OCI-LY1 (cell line): ENCODE measurements at regions not wholly inside any gene's neighbourhood (a gene's known extent, or its start where the extent isn't known, plus 50 kb on each side); places are given as distances from the start of the nearest gene placed in this dataset.

ENCODE experiments used
- H2AFZ ChIP-seq: fragments of 200-600 bp; sonication (generic), shearing (Covaris generic); 2 replicates; pipeline ENCODE4 v1.6.0; 2014; ENCODE audit warnings: antibody characterized with exemption, mild to moderate bottlenecking, low read length
- H3F3A ChIP-seq: fragments of 200-600 bp; sonication (generic), shearing (Covaris generic); 2 replicates; pipeline ENCODE4 v1.6.0; 2014; ENCODE audit warnings: mild to moderate bottlenecking, antibody characterized with exemption, low read length, moderate library complexity; ENCODE audit not compliant: insufficient read depth
- H3K27ac ChIP-seq: fragments of 200-600 bp; sonication (generic); 2 replicates; pipeline ENCODE4 v1.5.1; 2014; ENCODE audit warnings: low read length, mixed run types, mild to moderate bottlenecking, low read depth; ENCODE audit not compliant: poor library complexity, severe bottlenecking
- H3K27me3 ChIP-seq: fragments of 200-600 bp; sonication (generic); 2 replicates; pipeline ENCODE4 v1.6.0; 2014; ENCODE audit warnings: antibody characterized with exemption, mild to moderate bottlenecking, low read length, moderate library complexity; ENCODE audit not compliant: insufficient read depth
- H3K36me3 ChIP-seq: fragments of 200-600 bp; sonication (generic); 2 replicates; pipeline ENCODE4 v1.6.1; 2014; ENCODE audit warnings: mild to moderate bottlenecking, antibody characterized with exemption, low read length, moderate library complexity, mixed read lengths; ENCODE audit not compliant: insufficient read depth
- H3K4me1 ChIP-seq: fragments of 200-600 bp; sonication (generic); 2 replicates; pipeline ENCODE4 v1.5.1; 2014; ENCODE audit warnings: mild to moderate bottlenecking, low read length, moderate library complexity; ENCODE audit not compliant: insufficient read depth, severe bottlenecking
- H3K4me2 ChIP-seq: fragments of 200-600 bp; sonication (generic), shearing (Covaris generic); 2 replicates; pipeline ENCODE4 v1.6.1; 2014; ENCODE audit warnings: low read length
- H3K4me3 ChIP-seq: fragments of 200-600 bp; sonication (generic); 2 replicates; pipeline ENCODE4 v1.5.1; 2014; ENCODE audit warnings: low read length, low read depth, mild to moderate bottlenecking, mixed read lengths; ENCODE audit not compliant: poor library complexity, severe bottlenecking
- H3K79me2 ChIP-seq: fragments of 200-600 bp; shearing (Covaris generic); 2 replicates; pipeline ENCODE4 v1.6.1; 2016; ENCODE audit warnings: mixed run types, low read length, mixed read lengths; ENCODE audit not compliant: insufficient read depth
- H3K9ac ChIP-seq: fragments of 200-600 bp; sonication (generic), shearing (Covaris generic); 2 replicates; pipeline ENCODE4 v1.6.1; 2014; ENCODE audit warnings: mild to moderate bottlenecking, low read length, mixed read lengths
- H3K9me2 ChIP-seq: fragments of 200-600 bp; sonication (generic), shearing (Covaris generic); 2 replicates; pipeline ENCODE4 v1.6.1; 2014; ENCODE audit warnings: low read depth, mild to moderate bottlenecking, low read length, mixed read lengths
- H3K9me3 ChIP-seq: fragments of 200-600 bp; shearing (Covaris generic); 2 replicates; pipeline ENCODE4 v1.6.1; 2014; ENCODE audit warnings: low read length, mixed read lengths
- H4K20me1 ChIP-seq: fragments of 200-600 bp; sonication (generic), shearing (Covaris generic); 2 replicates; pipeline ENCODE4 v1.6.0; 2016; ENCODE audit warnings: mild to moderate bottlenecking, low read length; ENCODE audit not compliant: insufficient read depth
- EZH2 ChIP-seq: fragments of 200-600 bp; sonication (generic), shearing (Covaris generic); IDR thresholded peaks from 2 replicates; pipeline ENCODE4 v1.8.0; 2017; ENCODE audit warnings: borderline replicate concordance, mixed run types, mild to moderate bottlenecking, antibody characterized with exemption, low read length, moderate library complexity, mixed read lengths
- TF ChIP-seq, protein P1 (sequence below): fragments of 200-600 bp; sonication (generic), shearing (Covaris generic); IDR thresholded peaks from 2 replicates; pipeline ENCODE4 v1.5.1; 2017; ENCODE audit warnings: mild to moderate bottlenecking, antibody characterized with exemption, low read length, moderate library complexity, mixed read lengths

DNA sequence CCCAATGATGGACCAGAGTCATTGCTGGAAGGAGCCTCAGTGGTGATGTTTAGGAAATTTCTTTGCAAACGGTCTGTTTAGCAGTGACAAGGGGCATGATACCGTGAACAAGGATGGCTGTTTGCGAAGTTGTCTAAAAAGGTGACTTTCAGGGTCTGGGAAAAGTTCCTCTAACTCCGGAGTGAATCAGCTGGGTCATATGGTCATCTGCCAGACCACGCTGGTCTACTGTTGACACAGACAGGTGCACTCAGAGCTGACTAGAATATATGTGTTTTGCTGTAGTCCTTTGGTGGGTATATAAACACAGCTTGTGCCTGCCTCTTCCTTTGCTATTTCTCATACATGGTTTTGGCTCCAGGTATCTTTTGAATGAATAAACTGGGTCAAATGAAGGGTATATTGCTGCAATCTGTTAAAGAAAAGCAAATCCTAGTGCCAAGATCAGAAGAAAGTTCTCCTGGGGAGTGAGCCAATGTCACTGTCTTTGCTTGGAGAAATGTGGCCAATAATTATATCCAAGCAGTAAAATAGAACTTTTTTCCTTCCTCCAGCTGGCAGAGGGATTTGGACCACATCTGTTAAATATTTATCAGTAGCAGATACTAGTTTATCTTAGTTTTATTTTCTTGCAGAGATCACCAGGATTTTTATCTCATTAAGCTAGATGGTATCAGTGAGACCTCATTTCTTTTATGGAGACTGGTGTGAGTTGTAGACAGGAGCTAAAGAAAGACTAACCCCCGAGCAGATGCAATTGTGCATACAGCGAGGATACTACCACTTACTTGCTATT lies 286.0 kb downstream of the TRIB2 start:
- TF ChIP-seq, protein P1, sequence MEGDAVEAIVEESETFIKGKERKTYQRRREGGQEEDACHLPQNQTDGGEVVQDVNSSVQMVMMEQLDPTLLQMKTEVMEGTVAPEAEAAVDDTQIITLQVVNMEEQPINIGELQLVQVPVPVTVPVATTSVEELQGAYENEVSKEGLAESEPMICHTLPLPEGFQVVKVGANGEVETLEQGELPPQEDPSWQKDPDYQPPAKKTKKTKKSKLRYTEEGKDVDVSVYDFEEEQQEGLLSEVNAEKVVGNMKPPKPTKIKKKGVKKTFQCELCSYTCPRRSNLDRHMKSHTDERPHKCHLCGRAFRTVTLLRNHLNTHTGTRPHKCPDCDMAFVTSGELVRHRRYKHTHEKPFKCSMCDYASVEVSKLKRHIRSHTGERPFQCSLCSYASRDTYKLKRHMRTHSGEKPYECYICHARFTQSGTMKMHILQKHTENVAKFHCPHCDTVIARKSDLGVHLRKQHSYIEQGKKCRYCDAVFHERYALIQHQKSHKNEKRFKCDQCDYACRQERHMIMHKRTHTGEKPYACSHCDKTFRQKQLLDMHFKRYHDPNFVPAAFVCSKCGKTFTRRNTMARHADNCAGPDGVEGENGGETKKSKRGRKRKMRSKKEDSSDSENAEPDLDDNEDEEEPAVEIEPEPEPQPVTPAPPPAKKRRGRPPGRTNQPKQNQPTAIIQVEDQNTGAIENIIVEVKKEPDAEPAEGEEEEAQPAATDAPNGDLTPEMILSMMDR, result no peak
- no peak for TF ChIP-seq EZH2
- Histone ChIP-seq H3K9me3 (no peaks in the 10 kb centered on the region), H3K79me2 (no peaks in the 10 kb centered on the region), H3K27ac (no peak overlapping the region), H3K4me1 (no peaks in the 10 kb centered on the region), H4K20me1 (no peaks in the 10 kb centered on the region), H2AFZ (no peak overlapping the region), H3K4me2 (no peak overlapping the region), H3K4me3 (no peak overlapping the region), H3K36me3 (no peaks in the 10 kb centered on the region), H3K27me3 (no peaks in the 10 kb centered on the region), H3K9ac (no peak overlapping the region), H3K9me2 (no peaks in the 10 kb centered on the region), H3F3A (no peaks in the 10 kb centered on the region)

DNA sequence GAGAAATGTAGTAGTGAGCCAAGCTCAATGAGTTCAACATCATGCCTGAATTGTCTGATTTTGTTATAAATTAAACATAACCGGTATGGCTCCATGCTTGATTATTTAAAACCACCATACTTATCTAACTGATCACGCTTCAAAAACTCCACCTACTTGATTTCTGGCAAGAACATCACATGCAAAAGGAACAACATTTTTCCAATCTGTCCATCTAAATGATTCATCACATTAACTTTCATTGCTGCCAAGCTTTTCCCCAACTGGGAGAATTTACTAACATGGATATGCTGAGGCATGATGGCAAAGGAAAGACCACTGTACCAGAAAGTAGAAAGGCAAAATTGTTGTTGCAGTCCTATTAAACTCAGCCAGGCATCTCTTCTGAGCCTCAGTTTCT lies 286.8 kb downstream of the TRIB2 start:
- Histone ChIP-seq H3K27me3 (no peaks in the 10 kb centered on the region), H3K4me3 (no peak overlapping the region), H3K36me3 (no peaks in the 10 kb centered on the region), H3K9me2 (no peaks in the 10 kb centered on the region), H4K20me1 (no peaks in the 10 kb centered on the region), H3K4me2 (no peak overlapping the region), H3K27ac (no peak overlapping the region), H2AFZ (no peak overlapping the region), H3K4me1 (no peaks in the 10 kb centered on the region), H3K79me2 (no peaks in the 10 kb centered on the region), H3K9ac (no peak overlapping the region), H3F3A (no peaks in the 10 kb centered on the region), H3K9me3 (no peaks in the 10 kb centered on the region)
- TF ChIP-seq, protein P1, result no peak
- no peak for TF ChIP-seq EZH2

DNA sequence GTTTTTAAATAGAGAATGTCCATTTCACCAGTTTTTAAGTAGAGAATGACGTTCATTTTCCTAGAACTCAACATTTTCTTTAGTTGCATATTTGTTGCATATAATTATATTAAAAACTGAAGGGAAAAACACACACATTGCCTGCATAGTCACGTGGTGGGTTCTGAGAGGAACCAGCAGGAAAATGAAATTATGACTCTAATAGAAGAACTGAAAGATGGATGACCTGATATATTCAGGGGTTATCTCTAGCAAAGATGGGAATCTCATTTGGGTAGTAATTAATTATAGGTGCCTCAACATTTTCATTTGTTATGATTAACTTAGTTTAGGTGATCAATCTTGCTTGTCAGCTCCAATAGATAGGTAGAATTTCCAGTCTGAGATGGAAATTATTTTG lies 288.3 kb downstream of the TRIB2 start:
- no peak overlapping the region for H3K9ac ChIP-seq
- H3K36me3 ChIP-seq, result no peaks in the 10 kb centered on the region
- TF ChIP-seq EZH2, result no peak
- TF ChIP-seq, protein P1, result no peak
- H3K4me2 ChIP-seq, result no peak overlapping the region
- H4K20me1 ChIP-seq, result no peaks in the 10 kb centered on the region
- no peaks in the 10 kb centered on the region for H3F3A ChIP-seq
- H3K9me3 ChIP-seq, result no peaks in the 10 kb centered on the region
- no peak overlapping the region for H3K27ac ChIP-seq
- no peaks in the 10 kb centered on the region for H3K4me1 ChIP-seq
- no peak overlapping the region for H2AFZ ChIP-seq
- H3K79me2 ChIP-seq, result no peaks in the 10 kb centered on the region
- H3K27me3 ChIP-seq, result no peaks in the 10 kb centered on the region
- H3K4me3 ChIP-seq, result no peak overlapping the region
- no peaks in the 10 kb centered on the region for H3K9me2 ChIP-seq
